LoVo (cell line): ENCODE measurements at regions not wholly inside any gene's neighbourhood (a gene's known extent, or its start where the extent isn't known, plus 50 kb on each side); places are given as distances from the start of the nearest gene placed in this dataset.
"Not testable (repeated sequence)": the region's sequence is repeated elsewhere in the genome, so short reads cannot be mapped to it uniquely, and the experiment has no call there.

Experiments used
- DNase-seq: peaks from one replicate; pipeline ENCODE4 v3.0.0-alpha.2; 2016; ENCODE audit warnings: low spot score

- DNase-seq: no peak
Measured at GRCh38 chr5:118552146-118552545, 436.2 kb downstream of the DTWD2 start.

GRCh38 chr5:118551716-118552115 lies 436.6 kb downstream of the DTWD2 start:
- no peak for DNase-seq

- no peak for DNase-seq
Measured at GRCh38 chr5:118551031-118551430, 437.3 kb downstream of the DTWD2 start.

- no peak for DNase-seq
Measured at GRCh38 chr5:118548761-118549720, 439.3 kb downstream of the DTWD2 start.

GRCh38 chr5:118545470-118545869 lies 442.9 kb downstream of the DTWD2 start:
- DNase-seq: no peak

DNA sequence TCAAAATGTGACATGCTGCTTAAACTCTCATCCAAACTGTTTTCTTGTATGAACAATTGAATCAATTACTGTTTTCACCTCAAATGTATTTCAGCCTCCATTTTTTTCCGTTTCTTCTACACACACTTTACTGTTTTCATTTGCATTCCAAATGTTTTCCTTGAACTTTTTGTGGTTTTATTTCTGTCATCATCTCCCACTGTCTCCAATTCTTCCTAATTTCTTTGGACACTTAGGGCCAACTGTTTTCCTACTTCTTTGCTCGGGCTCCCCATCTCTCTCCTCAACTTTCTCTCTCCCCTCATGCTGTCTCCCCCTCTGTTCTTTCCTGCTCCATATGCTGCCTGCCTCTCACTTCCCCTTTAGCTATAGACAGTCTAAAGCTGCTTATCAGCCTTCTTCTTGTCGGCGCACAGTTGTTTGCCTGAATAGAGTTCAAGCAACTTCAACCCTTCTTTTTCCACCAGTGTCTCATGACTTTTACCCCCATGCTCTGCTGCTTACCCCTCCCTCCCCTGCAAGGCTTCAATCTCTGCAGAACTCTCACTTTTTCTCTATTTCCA lies 443.4 kb downstream of the DTWD2 start:
- DNase-seq: no peak

- no peak for DNase-seq
Measured at GRCh38 chr5:118533923-118534322, 454.4 kb downstream of the DTWD2 start.

GRCh38 chr5:118533156-118533555 lies 455.2 kb downstream of the DTWD2 start:
- DNase-seq: no peak

DNA sequence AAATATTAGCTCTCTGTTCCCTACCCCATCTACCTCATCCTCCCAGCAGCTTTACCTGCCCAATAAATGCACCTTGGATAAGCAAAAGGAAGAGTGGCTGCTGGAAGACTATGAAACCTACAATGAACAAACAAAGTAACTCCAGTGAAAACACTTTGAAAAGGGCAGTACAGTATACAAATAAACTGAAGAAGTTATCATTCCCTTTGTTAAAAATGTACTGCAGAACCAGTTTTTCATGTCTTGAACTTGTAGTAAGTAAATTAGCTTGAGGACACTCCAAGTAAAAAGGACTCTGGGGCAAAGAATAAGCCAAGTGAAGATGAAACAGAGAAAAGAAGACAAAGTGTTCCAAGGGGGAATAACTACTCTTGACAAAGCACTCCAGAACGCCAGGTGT lies 457.1 kb downstream of the DTWD2 start:
- DNase-seq: no peak

- DNase-seq: no peak
Measured at GRCh38 chr5:118529361-118530144, 458.8 kb downstream of the DTWD2 start.

GRCh38 chr5:118522626-118523025 lies 465.7 kb downstream of the DTWD2 start:
- no peak for DNase-seq

- DNase-seq: no peak
Measured at GRCh38 chr5:118520771-118521415, 467.5 kb downstream of the DTWD2 start.

- DNase-seq: no peak
Measured at GRCh38 chr5:118519466-118519865, 468.9 kb downstream of the DTWD2 start.

GRCh38 chr5:118518720-118519119 lies 469.6 kb downstream of the DTWD2 start:
- no peak for DNase-seq

DNA sequence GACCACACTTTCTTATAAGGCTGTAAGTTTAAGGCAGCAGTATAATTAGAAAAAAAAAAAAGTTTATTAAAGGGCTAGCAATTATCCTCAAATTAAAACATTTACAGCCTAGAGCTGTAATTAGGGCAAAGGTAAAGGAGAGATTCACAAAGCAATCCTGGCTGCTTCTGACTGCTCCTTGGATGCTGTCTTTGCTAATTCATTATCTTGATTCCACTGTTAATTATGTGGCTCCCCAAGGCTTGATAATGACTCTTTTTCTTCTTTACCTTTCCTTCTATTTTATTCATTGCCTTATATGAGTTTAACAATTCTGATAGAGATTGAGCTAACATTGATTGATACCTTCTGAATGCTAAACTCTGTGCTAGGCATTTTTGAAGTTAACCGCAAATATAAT lies 476.5 kb downstream of the DTWD2 start:
- DNase-seq: no peak

GRCh38 chr5:118506217-118506852 lies 482.0 kb downstream of the DTWD2 start:
- DNase-seq: no peak

- not testable (repeated sequence) for DNase-seq
Measured at GRCh38 chr5:118502232-118502631, 486.1 kb downstream of the DTWD2 start.

DNA sequence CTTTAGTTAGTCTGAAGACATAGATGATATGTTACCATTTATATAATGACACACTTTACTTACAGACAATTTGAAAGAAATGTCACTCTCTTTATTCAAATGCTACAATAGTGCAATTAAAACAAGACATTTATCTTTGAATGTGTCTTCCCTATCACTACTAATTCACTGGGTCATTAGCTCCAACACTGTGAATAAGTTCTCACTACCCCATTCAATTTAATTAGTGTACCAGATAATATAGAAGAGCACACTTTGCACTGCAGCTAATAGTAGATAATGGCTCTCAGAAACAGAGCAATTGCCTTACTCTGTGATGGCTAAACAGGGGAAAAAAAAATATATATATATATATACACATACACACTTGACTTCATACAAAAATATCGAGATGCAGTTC lies 497.0 kb downstream of the DTWD2 start:
- DNase-seq: no peak

DNA sequence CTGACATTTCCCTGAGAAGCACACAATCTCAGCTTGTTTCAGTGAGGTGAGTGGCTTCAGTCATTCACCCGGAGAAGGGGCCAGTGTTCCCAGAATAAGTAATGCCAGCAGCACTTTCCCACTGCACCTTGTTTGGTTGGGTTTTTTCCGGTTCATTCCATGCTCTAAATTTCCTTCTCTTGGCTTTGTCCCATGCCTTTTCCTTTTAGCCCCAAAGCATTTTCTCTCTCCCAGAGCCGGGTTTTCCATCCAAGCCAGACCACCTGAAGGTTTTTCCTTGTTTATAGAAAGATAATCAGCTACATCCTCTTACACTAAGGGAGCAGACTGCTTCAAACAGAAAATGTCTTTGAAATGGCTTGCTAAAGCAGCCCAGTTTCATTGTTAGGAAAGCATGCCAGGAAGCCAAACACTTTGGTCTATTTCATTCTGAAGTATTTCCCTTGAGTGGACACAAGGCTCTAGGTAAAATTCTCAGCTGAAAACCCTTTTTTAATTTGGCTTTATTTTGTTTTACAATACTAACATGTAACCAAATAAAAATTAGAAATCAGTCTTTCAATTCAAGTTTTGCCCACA lies 501.6 kb downstream of the DTWD2 start:
- DNase-seq: no peak

GRCh38 chr5:118479285-118479684 lies 509.1 kb downstream of the DTWD2 start:
- DNase-seq: no peak

- DNase-seq: no peak
Measured at GRCh38 chr5:118478852-118479251, 509.5 kb downstream of the DTWD2 start.
